Islet precursor cell (in vitro differentiated cells): ENCODE measurements at regions not wholly inside any gene's neighbourhood (a gene's known extent, or its start where the extent isn't known, plus 50 kb on each side); places are given as distances from the start of the nearest gene placed in this dataset.
"Not testable (repeated sequence)": the region's sequence is repeated elsewhere in the genome, so short reads cannot be mapped to it uniquely, and the experiment has no call there.

Source experiments
- DNase-seq: peaks from one replicate; pipeline ENCODE4 v3.0.0-alpha.2; 2018

DNA sequence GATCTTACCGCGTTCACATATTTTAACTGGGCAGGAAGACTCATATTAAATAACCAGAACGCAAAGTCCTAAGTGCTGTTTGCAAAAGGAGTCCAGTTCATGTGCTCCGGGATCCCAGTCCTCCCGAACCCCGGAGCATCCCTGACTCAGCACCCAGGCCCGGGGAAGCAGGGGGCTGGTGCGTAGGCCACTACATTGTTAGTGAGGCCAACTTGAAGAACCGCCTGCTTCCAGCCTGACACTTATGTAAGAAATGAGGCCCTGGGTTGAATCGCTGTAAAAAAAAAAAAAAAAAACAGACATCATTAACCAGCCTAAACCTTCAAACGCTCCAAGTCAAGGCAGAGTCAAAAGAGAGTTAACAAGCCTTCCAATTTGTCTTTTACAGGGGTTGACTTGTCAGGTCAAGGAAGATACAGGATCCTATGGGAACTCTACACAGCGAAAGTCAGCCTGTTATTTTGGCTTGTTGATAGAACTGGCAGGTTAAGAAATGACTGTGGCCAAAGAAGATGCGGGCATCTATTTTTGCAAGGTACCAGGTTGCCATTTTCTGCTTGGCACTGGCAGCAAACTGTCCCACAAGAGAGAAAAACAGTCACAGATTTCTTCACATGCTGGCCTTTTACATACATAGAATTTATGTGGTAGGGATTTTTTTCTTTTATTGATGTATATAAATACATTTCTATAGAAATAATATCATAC, 93.3 kb downstream of the ACTL7B start:
- DNase-seq, result no peak

DNA sequence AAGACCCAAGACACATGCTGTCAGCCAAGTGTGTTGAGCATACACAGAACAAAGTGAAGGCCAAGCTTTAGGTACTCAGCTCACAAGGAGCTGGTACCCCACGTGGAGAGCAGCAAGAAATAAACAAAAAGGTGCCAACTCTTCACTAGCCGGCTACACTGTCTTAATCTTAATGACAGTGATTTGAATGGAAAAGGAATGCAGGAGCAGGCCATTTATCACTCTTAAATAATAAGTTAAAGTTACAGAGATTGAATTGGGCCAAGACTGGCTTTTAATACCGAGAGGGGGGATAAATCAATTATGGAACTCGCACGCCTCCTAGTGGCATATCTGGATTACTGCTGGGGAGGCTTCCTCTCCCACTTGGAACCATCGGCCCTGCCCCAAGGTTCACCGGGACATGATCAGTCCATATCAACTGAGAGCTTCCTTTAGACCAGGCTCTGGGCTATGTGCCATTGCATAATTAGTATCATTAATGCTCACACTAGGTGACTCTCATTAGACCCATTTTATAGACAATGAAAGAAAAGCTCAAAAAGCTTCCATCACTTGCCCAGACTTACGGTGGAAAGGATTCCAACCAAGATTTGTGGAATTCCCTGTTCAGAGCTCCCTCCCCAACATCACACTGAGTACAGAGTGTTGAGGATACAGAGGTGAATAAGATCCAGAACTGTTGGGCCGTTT, 94.0 kb downstream of the ACTL7B start:
- peak; percentile 61 for DNase-seq

DNA sequence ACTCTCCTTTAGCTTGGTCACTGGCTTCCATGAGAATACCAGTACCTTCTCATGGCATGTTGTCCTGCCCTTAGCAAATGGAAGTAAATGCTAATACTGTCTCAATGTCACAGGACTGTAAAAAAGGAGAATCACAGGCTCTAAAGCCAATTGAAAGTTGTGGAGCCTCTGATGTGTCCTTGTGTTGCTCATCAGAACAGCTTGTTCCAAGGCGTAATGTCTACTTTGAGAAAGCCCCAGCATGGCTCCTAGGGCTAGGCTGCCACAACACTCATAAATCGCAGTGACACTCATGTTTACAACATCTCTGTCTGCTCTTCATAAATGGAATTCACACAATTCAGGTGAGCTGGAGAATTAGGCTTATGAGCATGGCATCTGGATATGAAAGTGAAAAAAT, 94.9 kb downstream of the ACTL7B start:
- no peak for DNase-seq

DNA sequence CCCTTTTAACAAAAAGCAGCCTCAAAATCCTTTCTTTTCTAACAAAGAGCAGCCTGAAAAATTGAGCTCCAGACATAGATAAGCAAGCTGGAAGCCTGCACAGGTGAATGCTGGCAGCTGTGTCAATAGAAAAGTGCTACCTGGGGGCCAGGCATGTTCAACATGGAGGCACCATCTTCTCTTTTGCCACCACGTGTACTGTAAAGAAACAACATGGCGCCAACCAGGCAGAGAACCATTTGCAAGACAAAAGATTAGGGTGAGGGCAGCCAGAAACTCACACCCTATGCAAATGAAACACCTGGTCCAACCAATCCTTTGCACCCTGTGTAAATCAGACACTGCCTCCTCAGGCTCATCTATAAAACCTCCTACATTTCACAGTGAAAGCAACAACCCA, 96.0 kb downstream of the ACTL7B start:
- no peak for DNase-seq

DNA sequence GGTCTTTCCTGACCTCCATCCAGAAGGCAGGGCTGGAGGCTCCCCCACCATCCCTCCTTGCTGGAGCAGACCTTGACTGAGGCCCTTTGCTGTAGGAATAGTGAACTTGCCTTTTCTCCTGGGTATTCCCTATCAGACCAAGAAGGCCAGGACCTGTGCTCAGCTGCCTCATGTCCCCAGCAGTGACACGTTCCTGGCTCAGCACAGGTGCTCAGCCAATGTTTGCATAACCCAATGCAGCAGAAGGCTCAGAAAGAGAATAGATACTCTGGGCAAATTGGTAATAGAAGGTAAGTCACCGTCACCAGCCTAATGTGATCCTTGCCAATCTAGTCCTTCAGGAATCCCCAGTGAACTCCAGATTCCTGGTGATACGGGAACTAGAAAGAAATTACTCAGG, 96.4 kb downstream of the ACTL7B start:
- no peak for DNase-seq

DNA sequence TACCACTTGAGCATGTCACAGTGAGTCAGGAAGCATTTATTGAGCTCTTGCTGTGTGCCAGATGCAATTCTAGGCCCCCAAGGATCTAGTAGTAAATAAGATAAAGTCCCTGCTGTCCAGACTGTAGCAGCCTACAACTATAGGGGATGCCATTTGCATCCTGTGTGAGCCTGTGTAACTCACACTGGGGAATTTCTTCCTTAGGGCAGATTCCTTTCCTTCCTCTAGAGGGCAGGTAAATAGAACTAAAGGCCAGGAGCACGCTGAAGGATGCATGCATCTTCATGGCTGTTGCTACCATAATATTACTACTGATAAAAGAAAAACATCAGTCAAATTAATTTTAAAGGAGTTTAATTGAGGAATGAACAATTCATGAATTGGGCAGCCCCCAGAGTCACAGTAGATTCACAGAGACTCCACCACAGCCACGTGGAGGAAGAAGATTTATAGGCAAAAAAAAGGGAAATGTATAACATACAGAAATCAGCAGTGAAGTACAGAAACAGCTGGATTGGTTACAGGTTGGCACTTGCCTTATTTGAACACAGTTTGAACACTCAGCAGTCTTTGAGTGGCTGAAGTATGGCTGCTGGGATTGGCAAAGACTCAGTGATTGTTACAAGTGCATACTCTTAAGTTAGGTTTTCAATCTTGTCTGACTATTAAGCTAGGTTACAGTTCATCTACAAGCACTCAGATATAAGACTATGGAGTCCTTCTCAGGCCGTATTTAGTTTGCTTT, 98.9 kb downstream of the ACTL7B start:
- DNase-seq, result no peak

DNA sequence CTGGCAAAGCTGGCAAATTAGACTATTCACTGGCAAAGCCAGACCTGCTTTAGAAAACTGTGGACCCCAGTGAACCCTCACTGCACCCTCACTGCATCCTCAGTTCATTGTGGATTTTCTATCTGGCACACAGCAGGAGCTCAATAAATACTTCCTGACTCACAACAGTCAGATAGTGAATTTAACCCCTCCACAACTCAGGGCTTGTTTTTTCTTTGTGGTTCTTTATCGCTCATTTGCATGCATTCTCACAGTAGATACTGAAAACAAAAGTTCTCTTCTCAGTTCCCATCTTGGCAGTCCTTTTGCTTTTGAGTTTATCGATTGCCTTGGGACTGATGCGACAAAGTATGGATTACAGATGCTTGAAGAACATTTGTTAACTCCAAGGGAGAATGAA, 99.8 kb downstream of the ACTL7B start:
- no peak for DNase-seq

DNA sequence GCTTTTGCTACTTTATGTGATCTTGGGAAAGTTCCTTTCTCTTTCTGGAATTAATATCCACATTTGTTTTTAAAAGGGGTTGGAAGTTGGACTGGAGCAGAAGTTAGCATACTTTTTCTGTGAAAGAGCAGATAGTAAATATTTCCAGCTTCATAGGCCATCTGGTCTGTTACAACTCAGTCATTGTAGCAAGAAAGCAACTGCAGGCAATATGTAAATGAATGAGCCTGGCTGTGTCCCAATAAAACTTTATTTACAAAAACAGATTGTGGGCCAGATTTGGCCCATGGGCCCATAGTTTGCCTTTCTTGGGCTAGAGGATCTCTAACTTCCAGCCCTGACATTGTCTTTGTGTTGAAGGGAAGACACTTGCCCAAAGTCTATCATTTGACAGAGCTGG, 104.4 kb downstream of the ACTL7B start:
- DNase-seq, result no peak

DNA sequence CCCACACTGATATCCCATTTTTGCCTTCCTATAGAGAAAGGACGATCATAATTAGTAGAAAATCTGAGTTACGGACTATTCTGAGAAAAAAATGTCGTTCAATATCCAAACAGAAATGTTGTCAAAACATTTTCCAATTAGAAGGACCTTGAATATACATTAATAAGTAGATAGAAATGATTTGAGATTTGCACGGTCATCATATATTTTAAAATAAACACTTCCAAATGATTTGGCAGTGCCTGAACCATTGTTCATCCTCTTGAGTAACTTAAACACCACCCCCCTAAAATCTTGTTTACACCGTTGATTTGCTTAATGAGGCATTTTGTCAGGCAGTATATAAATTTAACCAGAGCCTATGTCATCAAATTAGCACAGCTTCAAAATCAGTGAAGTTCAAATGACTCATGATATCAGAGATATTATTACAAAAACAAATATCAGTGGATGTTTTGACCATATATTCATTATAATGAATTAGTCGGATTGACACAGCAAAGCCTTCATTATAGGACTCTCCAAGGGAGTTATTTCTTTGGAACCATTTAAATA, 105.0 kb downstream of the ACTL7B start:
- DNase-seq, result no peak

DNA sequence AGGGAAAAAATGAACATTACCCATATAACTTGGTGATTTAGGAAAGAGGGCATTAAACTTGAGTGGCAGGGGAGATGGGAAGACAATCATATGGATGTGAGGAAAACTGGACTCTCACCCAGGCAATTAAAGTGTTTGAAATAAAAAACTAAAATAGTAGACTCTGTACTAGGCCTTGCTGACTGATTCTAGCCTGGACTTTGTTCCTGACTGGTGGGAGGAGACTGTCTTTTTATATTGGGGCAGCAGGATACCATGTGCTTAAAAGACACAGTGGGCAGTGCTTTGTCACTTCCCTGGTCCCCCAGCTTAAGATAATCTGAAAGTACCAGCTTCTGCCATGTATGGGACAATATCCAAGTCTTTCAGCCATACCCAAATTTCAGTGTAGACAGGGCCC, 107.0 kb downstream of the ACTL7B start:
- no peak for DNase-seq

DNA sequence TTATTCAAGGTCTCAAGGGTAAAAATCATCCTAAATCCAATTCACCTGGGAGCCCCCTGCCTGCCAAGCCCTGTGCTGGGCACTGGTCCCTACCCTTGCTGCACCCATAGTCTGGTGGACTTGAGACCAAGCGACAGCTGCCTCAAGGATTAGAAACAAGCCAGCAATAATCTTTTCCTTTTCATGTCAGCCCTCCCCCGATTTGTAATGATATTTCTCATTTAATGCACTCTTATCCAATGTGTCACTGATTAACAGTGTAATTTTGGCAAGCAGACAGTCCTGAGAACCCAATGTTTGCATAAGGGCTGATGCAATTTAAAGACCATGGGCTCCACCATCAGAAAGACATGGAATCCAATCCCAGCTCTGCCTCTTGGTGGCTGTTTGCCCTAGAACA, 108.9 kb downstream of the ACTL7B start:
- DNase-seq, result no peak

DNA sequence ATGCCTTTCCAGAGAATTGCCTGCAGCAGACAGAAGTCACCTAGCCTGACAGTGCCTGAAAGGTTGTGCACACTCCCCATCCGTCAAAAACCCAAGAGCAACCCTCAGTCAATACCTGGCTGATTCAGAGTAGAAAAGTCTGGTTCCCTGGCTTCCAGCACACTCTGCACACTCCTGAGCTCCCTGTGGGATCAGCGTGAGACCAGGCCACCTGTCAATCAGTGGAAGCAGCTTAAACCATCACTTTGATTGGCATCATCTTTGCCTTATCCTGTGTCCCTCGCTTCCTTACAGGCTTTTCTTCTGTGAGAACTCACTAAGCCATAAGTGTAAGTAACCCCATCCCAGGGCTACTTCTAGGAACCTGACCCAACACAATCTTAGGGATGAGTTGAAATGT, 109.8 kb downstream of the ACTL7B start:
- no peak for DNase-seq

DNA sequence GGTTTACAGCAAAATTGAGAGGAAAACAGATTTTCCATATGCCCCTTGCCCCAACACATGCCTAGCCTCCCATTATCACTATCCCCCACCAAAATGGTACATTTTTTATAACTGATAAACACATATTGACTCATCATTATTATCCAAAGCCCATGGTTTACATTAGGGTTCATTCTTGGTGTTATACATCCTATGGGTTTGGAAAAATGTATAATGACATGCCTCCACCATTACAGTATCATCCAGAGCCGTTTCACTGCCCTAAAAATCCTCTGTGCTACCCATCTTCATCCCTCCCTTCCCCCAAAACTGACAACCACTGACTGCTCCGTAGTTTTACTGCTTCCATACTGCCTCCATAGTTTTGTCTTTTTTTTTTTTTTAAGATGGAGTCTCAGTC, 111.1 kb downstream of the ACTL7B start:
- no peak for DNase-seq

DNA sequence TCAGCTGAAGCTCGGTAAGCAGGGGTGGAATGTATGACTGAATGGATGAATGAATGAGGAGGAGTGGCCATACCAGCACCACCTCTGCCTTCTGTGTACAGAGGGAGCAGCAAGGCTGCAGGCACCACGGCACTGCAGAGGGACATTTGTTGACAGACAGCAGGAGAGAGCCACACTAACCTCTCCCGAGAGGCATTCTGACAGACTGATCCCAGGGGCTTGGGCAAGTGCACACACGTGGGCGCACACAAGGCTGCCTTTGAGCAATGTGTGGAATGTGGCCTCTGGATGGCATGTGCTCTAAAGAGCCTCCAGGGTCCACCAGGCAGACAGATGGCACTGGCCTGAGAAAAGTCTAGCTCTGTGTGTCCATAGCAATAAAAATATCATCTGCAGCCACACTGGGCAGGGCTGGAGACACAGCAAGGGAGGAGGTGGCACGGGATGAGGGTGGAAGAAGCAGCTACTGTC, 111.8 kb downstream of the ACTL7B start:
- DNase-seq, result peak; percentile 86

DNA sequence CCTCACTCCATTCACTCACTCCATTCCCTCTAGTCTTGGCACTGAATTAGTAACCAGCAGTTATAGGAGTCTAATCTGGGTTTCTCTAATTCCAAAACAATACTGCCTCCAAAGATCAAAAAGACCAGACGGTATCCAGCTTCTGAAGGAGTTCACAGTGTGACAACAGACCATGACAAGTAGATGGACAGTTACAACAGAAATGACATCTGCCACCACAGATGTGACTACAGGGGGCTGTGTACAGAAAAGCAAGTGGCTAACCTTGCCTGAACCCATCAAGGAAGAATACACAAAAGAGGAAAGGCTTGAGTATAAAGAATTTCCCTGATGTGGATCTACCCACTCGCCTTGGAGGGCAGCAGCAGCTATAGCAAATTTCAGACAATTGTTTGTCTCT, 112.4 kb downstream of the ACTL7B start:
- no peak for DNase-seq

DNA sequence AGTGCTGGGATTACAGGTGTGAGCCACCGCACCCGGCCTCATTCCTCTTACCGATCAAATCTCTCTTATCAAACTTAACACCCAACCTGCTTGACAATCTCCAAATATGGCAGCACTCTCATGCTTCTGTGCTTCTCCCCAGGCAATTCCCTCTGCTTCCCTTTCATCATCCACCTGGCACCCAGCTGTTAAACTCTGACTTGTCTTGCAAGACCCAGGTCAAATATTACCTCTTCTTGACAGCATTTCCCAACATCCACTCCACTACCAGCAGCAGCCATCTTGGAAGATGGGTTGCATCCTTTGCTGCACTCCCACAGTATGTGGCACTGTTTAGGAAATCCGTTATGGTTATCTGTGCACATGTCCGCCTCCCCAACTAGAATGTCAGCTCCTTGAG, 113.6 kb downstream of the ACTL7B start:
- DNase-seq, result no peak

DNA sequence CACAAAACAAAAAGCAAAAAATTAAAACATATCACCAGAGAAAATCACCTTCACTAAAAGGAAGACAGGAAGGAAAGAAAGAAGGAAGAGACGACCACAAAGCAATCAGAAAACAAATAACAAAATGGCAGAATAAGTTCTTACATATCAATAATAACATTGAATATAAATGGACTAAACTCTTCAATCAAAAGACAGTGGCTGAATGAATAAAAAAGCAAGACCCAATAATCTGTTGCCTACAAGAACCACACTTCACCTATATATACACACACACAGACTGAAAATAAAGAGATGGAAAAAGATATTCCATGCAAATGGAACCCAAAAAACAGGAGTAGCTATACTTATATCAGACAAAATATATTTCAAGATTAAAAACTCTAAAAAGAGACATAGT, 124.5 kb downstream of the ACTL7B start:
- DNase-seq, result not testable (repeated sequence)

DNA sequence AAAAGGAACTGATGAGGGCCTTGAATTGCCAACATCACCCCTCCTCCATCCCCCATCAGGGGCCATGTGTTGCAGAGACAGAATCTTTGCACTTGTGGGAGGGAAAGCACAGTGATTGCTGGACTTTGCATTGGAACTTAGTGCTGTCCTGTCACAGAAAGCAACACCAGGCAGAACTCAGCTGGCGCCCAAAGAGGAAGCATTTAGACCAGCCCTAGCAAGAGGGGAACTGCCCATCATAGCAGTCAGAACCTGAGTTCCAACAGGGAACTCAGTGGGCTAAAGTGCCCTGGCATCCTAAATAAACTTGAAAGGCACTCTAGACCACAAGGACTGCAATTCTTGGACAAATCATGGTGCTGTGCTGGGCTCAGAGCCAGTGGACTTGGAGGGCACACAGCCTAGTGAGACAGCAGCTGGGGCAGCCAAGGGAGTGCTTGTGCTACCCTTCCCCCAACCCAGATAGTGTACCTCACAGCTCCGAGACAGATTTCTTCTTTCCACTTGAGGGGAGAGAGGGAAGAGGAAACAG, 128.1 kb downstream of the ACTL7B start:
- no peak for DNase-seq

DNA sequence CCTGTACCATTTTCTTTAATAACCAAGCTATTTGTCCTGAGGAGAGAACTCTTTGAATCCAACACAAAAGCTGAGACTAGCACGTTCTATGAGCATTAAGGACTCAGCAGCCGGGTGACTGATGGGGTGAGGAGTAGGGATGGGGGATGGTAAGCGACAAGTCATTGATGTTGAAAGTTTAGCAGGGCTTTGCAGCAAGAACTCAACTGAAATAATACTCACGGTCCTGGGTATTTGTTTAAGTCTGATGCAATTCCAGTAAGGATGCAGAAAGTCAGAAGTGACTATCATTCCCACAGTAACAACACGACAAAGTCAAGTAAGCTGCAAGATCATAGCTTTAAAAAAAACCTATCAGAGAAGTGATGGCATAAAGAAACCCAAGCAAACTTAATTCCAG, 131.1 kb downstream of the ACTL7B start:
- DNase-seq, result no peak

DNA sequence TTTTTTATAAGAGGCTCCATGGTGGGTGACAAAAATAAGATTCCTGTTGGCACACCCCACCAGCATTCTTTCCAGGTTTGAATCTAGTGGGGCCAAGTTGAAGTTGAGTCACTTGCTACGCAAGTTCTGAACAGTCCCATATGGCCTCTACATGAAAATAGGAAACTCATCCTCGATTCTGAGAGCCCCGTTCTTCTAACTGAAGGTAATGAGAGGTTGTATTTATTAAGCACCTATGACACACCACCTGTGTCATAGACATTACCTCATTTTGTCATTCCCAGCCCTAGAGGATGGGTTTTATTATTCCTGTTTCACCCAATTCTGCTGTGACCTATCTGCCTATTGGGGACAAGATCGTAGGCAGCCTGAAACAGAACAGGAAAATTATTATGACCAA, 131.7 kb downstream of the ACTL7B start:
- no peak for DNase-seq

DNA sequence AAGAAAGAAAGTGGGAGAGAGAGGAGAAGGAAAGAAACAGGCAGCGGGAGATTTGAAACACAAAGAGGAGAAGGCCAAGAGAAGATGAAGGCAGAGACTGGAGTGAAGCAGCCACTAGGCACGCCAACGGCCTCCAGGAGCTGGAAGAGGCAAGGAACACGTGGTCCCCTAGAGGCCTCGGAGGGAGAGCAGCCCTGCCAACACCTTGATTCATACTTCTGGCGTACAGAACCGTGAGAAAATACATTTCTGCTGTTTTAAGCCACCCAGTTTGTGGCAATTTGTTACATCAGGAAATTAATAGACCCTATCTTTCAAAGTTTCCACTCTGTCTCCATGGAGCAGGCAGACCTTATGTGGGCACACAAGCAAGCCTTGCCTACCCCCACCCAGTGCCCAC, 133.4 kb downstream of the ACTL7B start:
- no peak for DNase-seq

DNA sequence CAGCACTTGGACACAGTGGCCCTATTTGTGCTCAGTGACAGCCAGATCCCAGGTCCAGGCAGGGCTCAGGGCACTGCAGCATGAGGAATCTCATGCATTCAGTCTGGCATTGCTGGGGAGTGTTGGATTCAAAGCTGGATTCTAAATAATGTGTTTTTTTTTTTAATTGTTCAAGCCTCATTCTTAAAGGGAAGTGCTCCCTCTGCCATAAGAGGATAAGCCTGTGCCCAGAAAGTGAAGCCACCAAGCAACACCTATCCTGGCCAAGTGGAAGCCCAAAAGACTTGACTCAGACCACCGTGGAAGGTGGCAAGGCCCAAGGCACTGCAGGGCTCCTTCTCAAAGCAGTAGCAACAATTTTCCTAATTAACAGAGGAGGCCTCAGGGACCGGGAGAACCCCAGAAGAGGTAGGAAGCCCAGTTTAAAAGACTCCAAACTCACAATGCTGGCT, 135.6 kb downstream of the ACTL7B start:
- no peak for DNase-seq

DNA sequence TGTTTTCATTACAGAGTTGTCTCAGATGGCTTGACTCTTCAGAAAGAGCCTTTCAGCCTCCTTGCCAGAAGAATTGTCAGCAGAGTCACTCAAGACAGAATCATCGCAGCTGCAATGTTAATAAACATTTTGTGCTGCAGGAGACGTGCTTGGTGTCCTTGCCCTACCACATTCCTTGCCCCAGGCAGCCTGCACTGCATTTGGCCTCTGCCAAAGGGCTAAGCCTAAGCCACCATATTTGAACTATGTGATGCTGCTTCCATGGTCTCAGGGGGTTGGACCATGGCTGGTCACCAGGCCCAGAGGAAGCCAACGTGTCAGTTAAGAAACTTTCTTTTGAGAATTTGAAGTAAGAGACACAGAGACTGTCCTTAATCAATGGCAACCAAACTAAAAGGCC, 145.4 kb downstream of the ACTL7B start:
- no peak for DNase-seq
